DOHH2 (cell line): ENCODE measurements at regions not wholly inside any gene's neighbourhood (a gene's known extent, or its start where the extent isn't known, plus 50 kb on each side); places are given as distances from the start of the nearest gene placed in this dataset.

Source experiments
- H3F3A ChIP-seq: fragments of 200-600 bp; sonication (generic), shearing (Covaris generic); 2 replicates; pipeline ENCODE4 v1.6.0; 2016; ENCODE audit warnings: antibody characterized with exemption, mild to moderate bottlenecking; ENCODE audit not compliant: control insufficient read depth, insufficient read depth
- H3K27ac ChIP-seq: fragments of 200-600 bp; sonication (generic); 2 replicates; pipeline ENCODE4 v1.5.1; 2014; ENCODE audit warnings: low read depth, mild to moderate bottlenecking, low read length, moderate library complexity
- H3K27me3 ChIP-seq: fragments of 200-600 bp; sonication (generic); 2 replicates; pipeline ENCODE4 v1.6.1; 2014; ENCODE audit warnings: mild to moderate bottlenecking, low read length, mixed read lengths; ENCODE audit not compliant: control insufficient read depth
- H3K36me3 ChIP-seq: fragments of 200-600 bp; sonication (generic); 2 replicates; pipeline ENCODE4 v1.6.1; 2014; ENCODE audit warnings: mild to moderate bottlenecking, low read length, moderate library complexity, mixed read lengths; ENCODE audit not compliant: control insufficient read depth
- H3K4me1 ChIP-seq: fragments of 200-600 bp; sonication (generic); 2 replicates; pipeline ENCODE4 v1.6.1; 2014; ENCODE audit warnings: mild to moderate bottlenecking, low read length, mixed read lengths; ENCODE audit not compliant: control insufficient read depth
- H3K4me2 ChIP-seq: fragments of 200-600 bp; sonication (generic); 2 replicates; pipeline ENCODE4 v1.6.0; 2014; ENCODE audit warnings: mild to moderate bottlenecking, low read length, moderate library complexity
- H3K4me3 ChIP-seq: fragments of 200-600 bp; sonication (generic); 2 replicates; pipeline ENCODE4 v1.5.1; 2014; ENCODE audit warnings: mild to moderate bottlenecking, low read length, mixed read lengths
- H3K79me2 ChIP-seq: fragments of 200-600 bp; sonication (generic); 2 replicates; pipeline ENCODE4 v1.6.1; 2014; ENCODE audit warnings: mild to moderate bottlenecking, low read length, mixed read lengths; ENCODE audit not compliant: control insufficient read depth
- H3K9me2 ChIP-seq: fragments of 200-600 bp; sonication (generic); replicated peaks from 2 replicates; pipeline ENCODE4 v1.6.1; 2014; ENCODE audit warnings: mild to moderate bottlenecking, low read length, mixed read lengths; ENCODE audit not compliant: control insufficient read depth
- H3K9me3 ChIP-seq: fragments of 200-600 bp; sonication (generic); 2 replicates; pipeline ENCODE4 v1.6.1; 2014; ENCODE audit warnings: antibody characterized with exemption, low read length, mixed read lengths; ENCODE audit not compliant: control insufficient read depth, insufficient read depth
- H4K20me1 ChIP-seq: fragments of 200-600 bp; sonication (generic); 2 replicates; pipeline ENCODE4 v1.6.0; 2014; ENCODE audit warnings: low read depth, mild to moderate bottlenecking, antibody characterized with exemption, low read length, moderate library complexity; ENCODE audit not compliant: control insufficient read depth, insufficient read depth
- EZH2phosphoT487 ChIP-seq: fragments of 200-600 bp; sonication (generic); IDR thresholded peaks from 2 replicates; pipeline ENCODE4 v1.6.1; 2017; ENCODE audit warnings: borderline replicate concordance, mild to moderate bottlenecking, antibody characterized with exemption, low read length, moderate library complexity, mixed read lengths
- TF ChIP-seq, protein P1 (sequence below): fragments of 200-600 bp; sonication (generic); IDR thresholded peaks from one replicate; pipeline ENCODE4 v1.5.1; 2014; ENCODE audit warnings: antibody characterized with exemption, mild to moderate bottlenecking, low read depth, low read length; ENCODE audit not compliant: poor library complexity, severe bottlenecking

DNA sequence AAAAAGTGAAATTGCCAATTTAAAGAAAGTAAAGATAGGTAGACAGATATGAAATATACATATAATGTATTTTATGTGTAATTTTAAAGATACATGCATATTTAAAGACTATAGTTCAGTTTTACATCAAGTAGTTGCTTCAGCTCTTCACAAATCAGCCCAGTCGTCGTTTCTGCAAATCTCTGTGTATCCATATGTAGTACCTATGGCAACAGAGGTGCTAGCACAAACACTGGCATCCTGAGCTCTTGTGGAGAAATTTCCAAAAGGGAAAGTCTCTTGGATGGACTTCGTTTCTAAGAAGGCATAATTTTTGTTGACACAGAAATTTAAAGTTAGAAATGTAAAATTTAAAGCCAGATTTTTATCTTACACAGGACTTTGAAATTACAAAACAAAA lies 1284.7 kb downstream of the ROBO1 start:
- H3K36me3 ChIP-seq, result no peaks in the 10 kb centered on the region
- H3K9me2 ChIP-seq, result no peaks in the 10 kb centered on the region
- no peaks in the 10 kb centered on the region for H3K79me2 ChIP-seq
- no peaks in the 10 kb centered on the region for H4K20me1 ChIP-seq
- no peak overlapping the region for H3K27ac ChIP-seq
- TF ChIP-seq, protein P1, sequence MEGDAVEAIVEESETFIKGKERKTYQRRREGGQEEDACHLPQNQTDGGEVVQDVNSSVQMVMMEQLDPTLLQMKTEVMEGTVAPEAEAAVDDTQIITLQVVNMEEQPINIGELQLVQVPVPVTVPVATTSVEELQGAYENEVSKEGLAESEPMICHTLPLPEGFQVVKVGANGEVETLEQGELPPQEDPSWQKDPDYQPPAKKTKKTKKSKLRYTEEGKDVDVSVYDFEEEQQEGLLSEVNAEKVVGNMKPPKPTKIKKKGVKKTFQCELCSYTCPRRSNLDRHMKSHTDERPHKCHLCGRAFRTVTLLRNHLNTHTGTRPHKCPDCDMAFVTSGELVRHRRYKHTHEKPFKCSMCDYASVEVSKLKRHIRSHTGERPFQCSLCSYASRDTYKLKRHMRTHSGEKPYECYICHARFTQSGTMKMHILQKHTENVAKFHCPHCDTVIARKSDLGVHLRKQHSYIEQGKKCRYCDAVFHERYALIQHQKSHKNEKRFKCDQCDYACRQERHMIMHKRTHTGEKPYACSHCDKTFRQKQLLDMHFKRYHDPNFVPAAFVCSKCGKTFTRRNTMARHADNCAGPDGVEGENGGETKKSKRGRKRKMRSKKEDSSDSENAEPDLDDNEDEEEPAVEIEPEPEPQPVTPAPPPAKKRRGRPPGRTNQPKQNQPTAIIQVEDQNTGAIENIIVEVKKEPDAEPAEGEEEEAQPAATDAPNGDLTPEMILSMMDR, result no peak
- TF ChIP-seq EZH2phosphoT487, result no peak
- H3K4me1 ChIP-seq, result no peaks in the 10 kb centered on the region
- no peak overlapping the region for H3K4me2 ChIP-seq
- H3F3A ChIP-seq, result no peaks in the 10 kb centered on the region
- H3K4me3 ChIP-seq, result no peak overlapping the region
- H3K27me3 ChIP-seq, result no peaks in the 10 kb centered on the region
- H3K9me3 ChIP-seq, result peaks cover 2% of the 10 kb centered on the region; the same call in 1 of the 2 replicates

DNA sequence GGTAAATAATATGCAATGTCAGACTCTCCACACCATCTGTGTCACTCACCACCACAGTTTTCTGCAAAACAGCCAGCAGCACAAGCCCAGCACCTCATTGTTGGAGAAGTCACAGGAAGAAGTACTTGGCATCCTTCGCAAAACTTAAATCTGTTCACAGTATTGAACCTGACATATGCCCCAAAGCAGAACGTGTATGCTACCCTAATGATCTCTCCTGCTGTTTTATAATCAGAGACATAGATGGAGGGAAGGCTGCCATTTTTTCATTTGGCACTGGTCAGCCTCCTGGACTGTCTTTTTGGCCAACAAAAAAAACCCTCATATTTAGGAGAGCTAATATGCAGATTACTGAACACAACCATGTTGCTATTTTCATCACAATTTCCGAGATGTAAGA lies 1272.9 kb downstream of the ROBO1 start:
- TF ChIP-seq, protein P1, result no peak
- no peak for TF ChIP-seq EZH2phosphoT487
- no peaks in the 10 kb centered on the region for H4K20me1 ChIP-seq
- no peak overlapping the region for H3K4me3 ChIP-seq
- H3K27me3 ChIP-seq, result no peaks in the 10 kb centered on the region
- no peak overlapping the region for H3K27ac ChIP-seq
- no peaks in the 10 kb centered on the region for H3K9me2 ChIP-seq
- no peaks in the 10 kb centered on the region for H3K9me3 ChIP-seq
- no peak overlapping the region for H3K4me2 ChIP-seq
- no peaks in the 10 kb centered on the region for H3K36me3 ChIP-seq
- no peaks in the 10 kb centered on the region for H3F3A ChIP-seq
- H3K4me1 ChIP-seq, result no peaks in the 10 kb centered on the region
- no peaks in the 10 kb centered on the region for H3K79me2 ChIP-seq

DNA sequence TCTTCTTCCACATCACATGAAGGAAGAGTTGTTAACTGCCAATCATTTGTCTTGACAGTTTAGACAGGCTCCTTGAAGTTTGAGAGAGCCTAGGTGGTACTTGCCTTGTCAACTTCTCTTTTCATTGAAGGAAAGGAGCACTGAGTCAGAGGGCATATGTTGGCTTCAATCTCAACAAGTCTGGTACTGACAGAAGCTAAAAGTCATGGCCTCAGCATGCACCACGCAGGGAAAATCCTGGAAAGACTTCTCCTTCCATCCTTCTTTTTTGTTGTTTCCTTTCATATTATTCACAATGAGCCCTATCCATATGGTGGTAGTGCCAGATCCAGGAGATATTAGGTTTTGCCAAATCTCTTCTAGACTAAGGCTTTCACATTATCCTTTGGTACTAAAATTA lies 1272.5 kb downstream of the ROBO1 start:
- H3K9me3 ChIP-seq, result no peaks in the 10 kb centered on the region
- H3K4me3 ChIP-seq, result no peak overlapping the region
- TF ChIP-seq EZH2phosphoT487, result no peak
- TF ChIP-seq, protein P1, result no peak
- H4K20me1 ChIP-seq, result no peaks in the 10 kb centered on the region
- no peaks in the 10 kb centered on the region for H3K79me2 ChIP-seq
- H3K27ac ChIP-seq, result no peak overlapping the region
- no peaks in the 10 kb centered on the region for H3K4me1 ChIP-seq
- no peaks in the 10 kb centered on the region for H3K9me2 ChIP-seq
- H3K27me3 ChIP-seq, result no peaks in the 10 kb centered on the region
- H3K36me3 ChIP-seq, result no peaks in the 10 kb centered on the region
- no peaks in the 10 kb centered on the region for H3F3A ChIP-seq
- no peak overlapping the region for H3K4me2 ChIP-seq

DNA sequence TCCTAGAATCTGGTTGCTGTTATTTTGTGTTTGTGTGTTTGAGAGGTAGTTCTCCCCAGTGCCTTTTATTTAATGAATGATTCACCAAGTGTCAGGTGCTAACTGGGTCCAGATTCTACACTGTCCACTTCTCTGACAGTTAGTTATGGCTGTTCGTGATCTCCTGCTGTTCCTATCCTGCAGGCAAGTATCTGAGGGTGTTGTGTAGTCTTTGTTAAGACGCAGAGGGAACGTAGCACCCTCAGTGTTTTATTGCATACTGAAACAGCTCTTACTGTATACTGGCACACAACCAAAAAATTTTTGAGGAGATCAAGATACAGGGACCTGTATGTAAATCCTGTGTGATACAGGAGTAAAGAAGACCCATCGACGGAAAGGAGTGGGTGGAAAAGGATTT lies 1271.3 kb downstream of the ROBO1 start:
- Histone ChIP-seq H3K4me3 (no peak overlapping the region), H3F3A (no peaks in the 10 kb centered on the region), H4K20me1 (no peaks in the 10 kb centered on the region), H3K36me3 (no peaks in the 10 kb centered on the region), H3K4me1 (no peaks in the 10 kb centered on the region), H3K79me2 (no peaks in the 10 kb centered on the region), H3K27me3 (no peaks in the 10 kb centered on the region), H3K27ac (no peak overlapping the region), H3K9me3 (no peaks in the 10 kb centered on the region), H3K9me2 (no peaks in the 10 kb centered on the region), H3K4me2 (no peak overlapping the region)
- no peak for TF ChIP-seq EZH2phosphoT487
- TF ChIP-seq, protein P1, result no peak
